RWPE1 (cell line): ENCODE measurements at regions not wholly inside any gene's neighbourhood (a gene's known extent, or its start where the extent isn't known, plus 50 kb on each side); places are given as distances from the start of the nearest gene placed in this dataset.

Experiments used
- CTCF ChIA-PET: fragments of 350-600 bp; sonication (Branson Sonifier 250); formaldehyde crosslinking; extraction: SDS; loops from one replicate; lab custom pipeline; 2021; lab: Yijun Ruan, JAX
- POLR2A ChIA-PET: fragments of 400-600 bp; formaldehyde crosslinking; extraction: SDS; loops from one replicate; lab custom pipeline; 2020; ENCODE audit warnings: antibody characterized with exemption; ENCODE audit not compliant: low non-redundant PET; lab: Yijun Ruan, JAX
- DNase-seq: peaks from one replicate; pipeline ENCODE4 v3.0.0; 2012; ENCODE audit warnings: low spot score
- H3K27ac ChIP-seq: fragments of 450-650 bp; 2 replicates; pipeline ENCODE4 v1.5.1; 2017
- TF ChIP-seq, protein P1 (sequence below): fragments of 450-650 bp; conservative IDR thresholded peaks from 2 replicates; pipeline ENCODE4 v1.5.1; 2017; ENCODE audit warnings: low read depth, mild to moderate bottlenecking

DNA sequence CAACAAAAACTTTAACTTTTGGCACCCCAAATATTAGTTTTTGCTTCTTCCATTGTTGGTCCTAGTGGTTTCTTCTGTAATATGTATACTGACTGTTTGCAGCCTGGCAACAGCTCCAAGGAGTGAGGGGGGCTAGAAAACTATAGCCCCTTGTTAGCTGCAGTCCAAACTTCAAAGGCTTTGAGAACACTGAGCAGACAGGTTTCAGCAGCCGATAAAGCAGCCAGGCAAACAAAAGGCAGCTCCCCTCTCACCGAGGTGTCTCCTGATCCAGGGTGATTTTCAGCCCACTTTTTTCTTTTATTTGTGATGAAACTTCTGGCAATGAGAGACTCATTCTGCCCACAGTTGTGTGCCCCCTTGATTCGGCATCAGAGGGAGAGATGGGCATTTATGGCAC lies 80.7 kb downstream of the OLIG3 start:
- no peak overlapping the region for H3K27ac ChIP-seq
- ChIA-PET CTCF (no interaction called here), POLR2A (no interaction called here)
- DNase-seq: no peak
- TF ChIP-seq, protein P1, sequence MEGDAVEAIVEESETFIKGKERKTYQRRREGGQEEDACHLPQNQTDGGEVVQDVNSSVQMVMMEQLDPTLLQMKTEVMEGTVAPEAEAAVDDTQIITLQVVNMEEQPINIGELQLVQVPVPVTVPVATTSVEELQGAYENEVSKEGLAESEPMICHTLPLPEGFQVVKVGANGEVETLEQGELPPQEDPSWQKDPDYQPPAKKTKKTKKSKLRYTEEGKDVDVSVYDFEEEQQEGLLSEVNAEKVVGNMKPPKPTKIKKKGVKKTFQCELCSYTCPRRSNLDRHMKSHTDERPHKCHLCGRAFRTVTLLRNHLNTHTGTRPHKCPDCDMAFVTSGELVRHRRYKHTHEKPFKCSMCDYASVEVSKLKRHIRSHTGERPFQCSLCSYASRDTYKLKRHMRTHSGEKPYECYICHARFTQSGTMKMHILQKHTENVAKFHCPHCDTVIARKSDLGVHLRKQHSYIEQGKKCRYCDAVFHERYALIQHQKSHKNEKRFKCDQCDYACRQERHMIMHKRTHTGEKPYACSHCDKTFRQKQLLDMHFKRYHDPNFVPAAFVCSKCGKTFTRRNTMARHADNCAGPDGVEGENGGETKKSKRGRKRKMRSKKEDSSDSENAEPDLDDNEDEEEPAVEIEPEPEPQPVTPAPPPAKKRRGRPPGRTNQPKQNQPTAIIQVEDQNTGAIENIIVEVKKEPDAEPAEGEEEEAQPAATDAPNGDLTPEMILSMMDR: no peak

DNA sequence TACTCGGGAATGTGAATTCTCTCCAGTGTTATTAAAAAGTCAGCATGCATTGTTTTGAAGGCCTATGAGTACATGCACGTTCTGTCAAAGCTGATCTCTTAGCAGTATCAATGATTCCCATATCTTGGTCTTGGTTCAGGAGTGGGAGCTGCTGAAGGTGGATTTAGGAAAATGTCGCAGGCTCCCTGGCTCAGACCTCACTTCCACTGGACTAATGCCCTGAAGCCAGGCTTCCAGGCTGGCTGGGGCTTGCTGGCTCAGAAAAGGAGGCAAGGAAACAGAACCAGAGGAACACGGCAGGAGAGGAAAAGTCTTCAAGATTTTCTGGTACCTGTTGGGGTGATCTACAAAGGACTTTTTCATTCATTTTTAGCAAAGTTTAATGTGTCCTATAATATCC lies 81.6 kb downstream of the OLIG3 start:
- no peak overlapping the region for H3K27ac ChIP-seq
- POLR2A ChIA-PET: no interaction called here
- TF ChIP-seq, protein P1: no peak
- CTCF ChIA-PET: no interaction called here
- no peak for DNase-seq

DNA sequence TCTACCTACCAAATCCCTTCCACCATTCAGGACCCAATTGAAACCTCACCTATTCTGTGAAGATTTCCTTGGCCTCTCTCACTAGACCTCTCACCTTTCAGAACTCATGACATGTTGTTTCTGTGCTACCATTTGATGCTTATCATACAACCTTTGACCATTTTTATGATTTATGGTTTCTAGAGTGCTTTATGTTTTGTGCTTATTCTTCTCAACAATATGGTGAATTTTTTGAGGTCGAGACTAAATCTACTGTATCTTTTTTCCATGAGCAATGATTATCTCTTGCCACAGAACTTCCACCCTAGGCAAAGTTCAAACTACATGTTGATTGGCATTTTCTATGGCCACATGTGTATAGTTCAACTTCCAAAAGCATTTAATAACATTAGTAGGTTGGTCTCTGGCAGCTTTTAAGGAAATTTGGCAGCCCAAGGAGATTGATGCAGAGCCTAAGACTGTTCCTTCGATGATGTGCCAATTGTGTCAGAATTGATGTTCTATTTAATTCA lies 84.9 kb downstream of the OLIG3 start:
- H3K27ac ChIP-seq: no peak overlapping the region
- no peak for DNase-seq
- CTCF ChIA-PET: no interaction called here
- TF ChIP-seq, protein P1: no peak
- POLR2A ChIA-PET: no interaction called here

DNA sequence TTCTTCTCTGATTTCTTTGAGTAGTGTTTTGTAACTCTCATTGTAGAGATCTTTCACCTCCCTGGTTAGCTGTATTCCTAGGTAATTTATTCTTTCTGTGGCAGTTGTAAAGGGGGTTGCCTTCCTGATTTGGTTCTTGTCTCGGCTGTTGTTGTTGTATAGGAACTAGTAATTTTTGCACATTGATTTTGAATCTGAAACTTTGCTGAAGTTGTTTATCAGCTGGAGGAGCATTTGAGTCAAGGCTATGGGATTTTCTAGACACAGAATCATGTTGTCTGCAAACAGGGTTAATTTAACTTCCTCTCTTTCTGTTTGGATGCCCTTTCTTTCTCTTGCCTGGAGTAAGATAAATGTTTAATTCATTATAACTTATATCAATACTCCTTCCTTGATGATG lies 86.4 kb downstream of the OLIG3 start:
- DNase-seq: no peak

DNA sequence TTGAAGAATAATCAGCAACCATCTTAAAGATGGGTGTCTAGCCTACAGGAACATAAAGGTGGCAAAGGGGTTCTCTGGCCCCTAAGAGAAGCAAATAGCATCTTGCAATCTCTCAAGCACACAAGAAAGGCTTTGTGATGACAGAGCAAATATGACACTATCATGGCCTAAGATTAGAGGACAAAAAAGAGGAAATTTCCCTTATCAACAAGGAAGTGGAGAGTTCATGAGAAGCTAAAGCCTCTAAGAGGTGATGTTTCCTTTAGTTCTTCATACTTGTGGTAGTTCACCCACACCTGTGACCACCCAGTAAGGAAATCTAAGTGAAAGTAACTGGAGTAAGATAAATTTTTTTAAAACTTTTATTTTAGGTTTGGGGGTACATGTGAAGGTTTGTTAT lies 88.4 kb downstream of the OLIG3 start:
- ChIA-PET POLR2A (no interaction called here), CTCF (no interaction called here)
- no peak overlapping the region for H3K27ac ChIP-seq
- no peak for DNase-seq
- TF ChIP-seq, protein P1: no peak

More for the DNA sequence above, 86.4 kb downstream of the OLIG3 start:
- TF ChIP-seq, protein P1: no peak
- ChIA-PET CTCF (no interaction called here), POLR2A (no interaction called here)
- no peak overlapping the region for H3K27ac ChIP-seq

DNA sequence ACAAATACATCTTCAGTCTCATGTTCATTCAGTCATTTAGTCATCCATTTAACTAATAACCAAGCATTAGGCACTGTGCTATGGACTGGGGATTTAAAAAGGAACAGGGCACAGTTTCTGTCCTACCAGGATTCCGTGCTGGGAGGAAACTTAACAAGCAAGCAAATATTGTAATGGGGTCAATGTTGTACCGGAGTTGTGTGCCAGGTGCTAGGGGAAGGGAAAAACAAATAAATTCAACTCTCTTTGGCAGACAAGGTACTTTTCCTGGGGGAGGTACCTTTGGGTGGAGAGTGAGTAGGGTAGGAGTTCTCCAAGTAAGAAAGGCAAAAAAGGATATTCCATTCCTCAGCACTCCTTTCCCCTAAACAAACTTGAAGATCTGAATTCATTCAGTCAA lies 90.3 kb downstream of the OLIG3 start:
- CTCF ChIA-PET: no interaction called here
- POLR2A ChIA-PET: no interaction called here
- H3K27ac ChIP-seq: no peak overlapping the region
- no peak for DNase-seq
- TF ChIP-seq, protein P1: no peak
